ENCODE measurements at regions not wholly inside any gene's neighbourhood (a gene's known extent, or its start where the extent isn't known, plus 50 kb on each side); places are given as distances from the start of the nearest gene placed in this dataset.

- intact Hi-C loops (cut with micrococcal nuclease): no loop called here
- no peak overlapping the region for H3K27ac ChIP-seq (ENCODE audit: insufficient read depth, low read depth, low read length)
- H4K20me1 ChIP-seq (replicated peaks; ENCODE audit: control insufficient read depth, extremely low read depth, insufficient read depth, low read length): no peaks in the 10 kb centered on the region
- POLR2A ChIA-PET: no interaction called here
- CTCF ChIA-PET: no interaction called here
- H3K4me3 ChIP-seq (replicated peaks in 1 of 3; ENCODE audit: insufficient read depth in 1 of 3, low read depth in 1 of 3, low read length in 3 of 3): no peak overlapping the region
- no peaks in the 10 kb centered on the region for H3K9me3 ChIP-seq (replicated peaks; ENCODE audit: control insufficient read depth, insufficient read depth, low read length)
- no TSS peak for BruUV-seq (replicated peaks)
- no peaks in the 10 kb centered on the region for H3K36me3 ChIP-seq (ENCODE audit: control insufficient read depth in 2 of 2, extremely low read depth in 1 of 2, insufficient read depth in 2 of 2, low read length in 2 of 2)
- dilution Hi-C loops (cut with MboI; ENCODE audit: extremely low pct_ligation_motif_present, low sequenced_read_pairs): no loop called here
- no peak overlapping the region for H2AFZ ChIP-seq (ENCODE audit: low read depth, low read length)
- no peaks in the 10 kb centered on the region for H3K79me2 ChIP-seq (ENCODE audit: control insufficient read depth, insufficient read depth, low read length)
- H3K9ac ChIP-seq (replicated peaks; ENCODE audit: extremely low read depth, insufficient read depth, low read length): no peak overlapping the region
- TF ChIP-seq POLR2A (IDR thresholded peaks at IDR 0.05; ENCODE audit: low read depth, low read length): no peak
- TF ChIP-seq POLR2AphosphoS5 (IDR thresholded peaks at IDR 0.05; ENCODE audit: insufficient read depth, low read depth, low read length): no peak
- TF ChIP-seq JUN (IDR thresholded peaks at IDR 0.05; ENCODE audit: borderline replicate concordance, insufficient read depth, insufficient read length, low read depth): no peak
- TF ChIP-seq, protein P1, sequence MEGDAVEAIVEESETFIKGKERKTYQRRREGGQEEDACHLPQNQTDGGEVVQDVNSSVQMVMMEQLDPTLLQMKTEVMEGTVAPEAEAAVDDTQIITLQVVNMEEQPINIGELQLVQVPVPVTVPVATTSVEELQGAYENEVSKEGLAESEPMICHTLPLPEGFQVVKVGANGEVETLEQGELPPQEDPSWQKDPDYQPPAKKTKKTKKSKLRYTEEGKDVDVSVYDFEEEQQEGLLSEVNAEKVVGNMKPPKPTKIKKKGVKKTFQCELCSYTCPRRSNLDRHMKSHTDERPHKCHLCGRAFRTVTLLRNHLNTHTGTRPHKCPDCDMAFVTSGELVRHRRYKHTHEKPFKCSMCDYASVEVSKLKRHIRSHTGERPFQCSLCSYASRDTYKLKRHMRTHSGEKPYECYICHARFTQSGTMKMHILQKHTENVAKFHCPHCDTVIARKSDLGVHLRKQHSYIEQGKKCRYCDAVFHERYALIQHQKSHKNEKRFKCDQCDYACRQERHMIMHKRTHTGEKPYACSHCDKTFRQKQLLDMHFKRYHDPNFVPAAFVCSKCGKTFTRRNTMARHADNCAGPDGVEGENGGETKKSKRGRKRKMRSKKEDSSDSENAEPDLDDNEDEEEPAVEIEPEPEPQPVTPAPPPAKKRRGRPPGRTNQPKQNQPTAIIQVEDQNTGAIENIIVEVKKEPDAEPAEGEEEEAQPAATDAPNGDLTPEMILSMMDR (IDR thresholded peaks at IDR 0.05; ENCODE audit: extremely low read depth in 1 of 2, insufficient read depth in 1 of 2, low read depth in 1 of 2, low read length in 2 of 2): no peak
- no peak for TF ChIP-seq MYC (IDR thresholded peaks at IDR 0.05; ENCODE audit: low read depth, low read length)
- TF ChIP-seq GATA2 (IDR thresholded peaks at IDR 0.05; ENCODE audit: insufficient read depth, insufficient read length, low read depth, low read length): no peak
- no peak for TF ChIP-seq MAX (IDR thresholded peaks at IDR 0.05; ENCODE audit: insufficient read depth, insufficient read length)
- no peak for TF ChIP-seq EZH2 (IDR thresholded peaks at IDR 0.05; ENCODE audit: borderline replicate concordance, low read depth, low read length, severe bottlenecking)
- TF ChIP-seq FOS (IDR thresholded peaks at IDR 0.05; ENCODE audit: borderline replicate concordance, insufficient read depth, low read length): no peak
- FAIRE-seq: no peak
- no peak for DNase-seq (ENCODE audit: low read depth, low spot score)
- H3K4me1 ChIP-seq (ENCODE audit: control insufficient read depth, extremely low read depth, insufficient read depth, low read length): no peaks in the 10 kb centered on the region
- H3K27me3 ChIP-seq (ENCODE audit: control insufficient read depth in 2 of 2, insufficient read depth in 2 of 2, low read length in 2 of 2): no peaks in the 10 kb centered on the region
- no peak overlapping the region for H3K4me2 ChIP-seq (ENCODE audit: insufficient read depth, low read length)
- H3K9me1 ChIP-seq (replicated peaks; ENCODE audit: control insufficient read depth, extremely low read depth, insufficient read depth, low read length): no peaks in the 10 kb centered on the region
These were observed 440.3 kb upstream of the TPK1 start for GRCh38 chr7:145276118-145276517.

All from endothelial cell of umbilical vein (primary cell).